ENCODE measurements at regions not wholly inside any gene's neighbourhood (a gene's known extent, or its start where the extent isn't known, plus 50 kb on each side); places are given as distances from the start of the nearest gene placed in this dataset.
A peak's percentile ranks its signal among the peaks of the same experiment; 100 is the strongest.

DNA sequence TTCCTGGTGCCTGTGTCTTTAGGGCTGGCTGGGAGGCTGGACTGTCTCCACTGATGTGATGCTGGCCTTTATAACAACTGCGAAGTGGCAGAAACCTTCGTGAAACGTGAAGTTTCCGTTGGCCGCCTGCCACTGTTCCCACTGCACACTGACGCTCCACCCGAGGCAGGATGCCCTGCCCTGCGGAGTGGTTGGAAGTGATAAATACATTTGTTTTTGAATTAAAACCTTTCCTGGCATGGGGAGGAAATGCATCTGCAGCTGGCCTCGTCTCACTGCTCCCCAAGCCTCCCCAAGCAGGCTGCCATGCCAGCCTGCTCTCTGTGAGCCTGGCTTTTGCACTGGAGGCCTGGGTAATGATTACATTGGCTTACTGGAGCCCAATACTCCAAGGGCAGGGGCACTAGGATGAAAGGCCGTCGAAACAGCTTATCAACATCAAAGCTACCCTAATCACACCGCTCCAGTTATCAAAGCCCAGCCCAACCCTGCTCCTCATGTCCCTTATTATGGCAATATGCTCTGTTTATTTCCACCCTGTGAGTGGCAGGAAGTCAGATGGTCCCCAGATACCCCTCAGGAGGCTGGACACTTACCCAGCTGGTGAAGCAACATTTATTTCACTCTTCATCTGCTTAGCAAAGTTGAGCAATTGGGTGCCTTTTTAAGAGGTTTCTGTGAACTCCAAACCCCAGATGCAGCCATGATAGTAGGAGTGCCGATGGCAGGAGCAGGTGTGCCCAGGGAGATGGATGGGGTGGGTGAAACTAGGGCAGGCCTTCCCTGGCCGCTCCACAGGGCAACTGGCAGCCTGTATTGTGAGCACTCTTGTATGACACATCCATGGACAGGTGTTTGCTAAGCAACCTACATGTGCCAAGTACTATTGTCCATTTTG is 97.4 kb upstream of the ITGA6 start:
- Mint-ChIP-seq H3K36me3 (no peaks in the 10 kb centered on the region), H3K4me3 (no peak overlapping the region), H3K27ac (no peak overlapping the region), H3K4me1 (no peaks in the 10 kb centered on the region), H3K9me3 (ENCODE audit: low read depth) (no peaks in the 10 kb centered on the region), H3K27me3 (no peaks in the 10 kb centered on the region)
- CTCF ChIA-PET: no interaction called here
- ATAC-seq (no peak), DNase-seq (no peak)

DNA sequence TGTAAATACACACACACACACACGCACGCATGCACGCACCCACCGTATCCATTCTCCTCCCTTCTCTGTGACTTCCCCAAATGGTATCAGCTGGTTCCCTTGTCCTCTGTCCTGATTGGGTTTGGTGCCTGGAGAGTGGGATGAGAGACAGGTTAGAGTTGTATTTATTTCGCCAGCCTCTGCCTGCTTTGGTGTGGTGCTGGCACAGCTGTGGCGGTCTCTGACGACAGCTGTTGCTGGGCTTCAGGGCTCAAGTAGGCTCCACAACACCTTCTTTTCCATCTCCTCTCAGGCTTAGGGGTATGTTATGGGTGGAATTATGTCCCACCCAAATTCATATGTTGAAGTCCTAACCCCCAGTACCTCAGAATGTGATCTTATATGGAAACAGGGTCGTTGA is 94.9 kb upstream of the ITGA6 start:
- no peaks in the 10 kb centered on the region for H3K9me3 Mint-ChIP-seq (ENCODE audit: low read depth)
- no peak overlapping the region for H3K4me3 Mint-ChIP-seq
- H3K27me3 Mint-ChIP-seq: peaks cover 4% of the 10 kb centered on the region
- ATAC-seq: no peak
- CTCF ChIA-PET: no interaction called here
- no peaks in the 10 kb centered on the region for H3K36me3 Mint-ChIP-seq
- H3K4me1 Mint-ChIP-seq: no peaks in the 10 kb centered on the region
- no peak overlapping the region for H3K27ac Mint-ChIP-seq
- DNase-seq: no peak

DNA sequence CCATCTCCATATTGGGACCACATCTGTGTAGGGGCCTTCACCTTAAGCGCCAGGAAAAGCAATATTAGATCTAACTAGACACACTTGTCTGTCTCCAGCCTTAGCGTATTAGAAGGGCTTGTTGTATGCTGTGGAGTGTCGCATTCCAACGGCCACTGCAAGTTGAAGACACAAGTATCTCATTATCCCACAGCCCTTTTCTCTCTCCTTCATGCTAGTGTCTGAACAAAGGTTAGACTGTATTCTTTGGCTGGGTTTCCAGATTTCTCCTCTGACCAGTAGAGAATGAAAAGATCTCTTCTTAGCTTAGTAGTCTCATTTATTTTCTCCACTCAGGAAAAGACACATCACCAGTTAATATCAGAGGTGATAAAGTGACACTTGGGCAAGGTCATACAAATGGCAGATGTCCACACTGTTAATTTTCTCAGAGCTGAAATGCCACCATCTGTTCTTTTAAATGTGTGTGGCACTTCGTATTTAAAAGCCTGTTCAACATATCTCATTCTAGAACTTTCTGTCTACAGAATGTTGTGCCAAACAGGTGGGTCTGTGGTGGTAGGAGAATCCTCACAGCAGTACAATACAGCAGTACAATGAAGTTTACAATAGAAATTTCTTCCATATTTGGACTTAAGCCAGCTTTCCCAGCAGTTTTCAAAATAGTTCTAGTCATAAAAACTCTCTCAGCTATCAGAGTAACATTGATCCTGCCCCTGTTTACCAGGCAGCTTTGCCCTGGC is 94.0 kb upstream of the ITGA6 start:
- no peak overlapping the region for H3K27ac Mint-ChIP-seq
- H3K36me3 Mint-ChIP-seq: no peaks in the 10 kb centered on the region
- ATAC-seq (no peak), DNase-seq (no peak)
- no peaks in the 10 kb centered on the region for H3K9me3 Mint-ChIP-seq (ENCODE audit: low read depth)
- peaks cover 4% of the 10 kb centered on the region for H3K27me3 Mint-ChIP-seq
- H3K4me3 Mint-ChIP-seq: no peak overlapping the region
- H3K4me1 Mint-ChIP-seq: no peaks in the 10 kb centered on the region
- CTCF ChIA-PET: no interaction called here

- peaks cover 4% of the 10 kb centered on the region for H3K27me3 Mint-ChIP-seq
- no peaks in the 10 kb centered on the region for H3K4me1 Mint-ChIP-seq
- no peak overlapping the region for H3K27ac Mint-ChIP-seq
- CTCF ChIA-PET: no interaction called here
- H3K9me3 Mint-ChIP-seq (ENCODE audit: low read depth): no peaks in the 10 kb centered on the region
- DNase-seq (no peak), ATAC-seq (no peak)
- H3K36me3 Mint-ChIP-seq: no peaks in the 10 kb centered on the region
- H3K4me3 Mint-ChIP-seq: no peak overlapping the region
These were observed 93.4 kb upstream of the ITGA6 start for GRCh38 chr2:172333978-172334330.

- Mint-ChIP-seq H3K36me3 (no peaks in the 10 kb centered on the region), H3K4me1 (peaks cover 10% of the 10 kb centered on the region), H3K4me3 (no peak overlapping the region), H3K9me3 (ENCODE audit: low read depth) (no peaks in the 10 kb centered on the region), H3K27ac (no peak overlapping the region), H3K27me3 (peaks cover 4% of the 10 kb centered on the region)
- CTCF ChIA-PET: no interaction called here
- no peak for ATAC-seq
- DNase-seq: no peak
These were observed 92.4 kb upstream of the ITGA6 start for GRCh38 chr2:172334988-172335387.

- no peak overlapping the region for H3K4me3 Mint-ChIP-seq
- no peaks in the 10 kb centered on the region for H3K9me3 Mint-ChIP-seq (ENCODE audit: low read depth)
- no peak overlapping the region for H3K27ac Mint-ChIP-seq
- peaks cover 4% of the 10 kb centered on the region for H3K27me3 Mint-ChIP-seq
- CTCF ChIA-PET: no interaction called here
- H3K36me3 Mint-ChIP-seq: peaks cover 1% of the 10 kb centered on the region
- DNase-seq (no peak), ATAC-seq (no peak)
- peaks cover 15% of the 10 kb centered on the region for H3K4me1 Mint-ChIP-seq
These were observed 91.7 kb upstream of the ITGA6 start for GRCh38 chr2:172335736-172336135.

GRCh38 chr2:172336681-172337080 is 90.7 kb upstream of the ITGA6 start:
- no peak for DNase-seq
- no peak overlapping the region for H3K27ac Mint-ChIP-seq
- peaks cover 7% of the 10 kb centered on the region for H3K27me3 Mint-ChIP-seq
- no peaks in the 10 kb centered on the region for H3K9me3 Mint-ChIP-seq (ENCODE audit: low read depth)
- H3K36me3 Mint-ChIP-seq: peaks cover 1% of the 10 kb centered on the region
- H3K4me3 Mint-ChIP-seq: no peak overlapping the region
- ATAC-seq: no peak
- H3K4me1 Mint-ChIP-seq: peaks cover 15% of the 10 kb centered on the region
- CTCF ChIA-PET: interaction anchor here (0.5 kb wide), 1 partner anchor 296 kb away, joined by 3 read pairs; no protein-coding TSS in a partner anchor

GRCh38 chr2:172339371-172340010 is 87.9 kb upstream of the ITGA6 start:
- Mint-ChIP-seq H3K4me1 (peaks cover 15% of the 10 kb centered on the region), H3K9me3 (ENCODE audit: low read depth) (peaks cover 6% of the 10 kb centered on the region), H3K27ac (no peak overlapping the region), H3K4me3 (peak overlapping the region; percentile 40), H3K27me3 (peaks cover 8% of the 10 kb centered on the region), H3K36me3 (peaks cover 1% of the 10 kb centered on the region)
- ATAC-seq (no peak), DNase-seq (no peak)
- CTCF ChIA-PET: interaction anchor here (2.5 kb wide), 1 partner anchor 122 kb away, joined by 11 read pairs; no protein-coding TSS in a partner anchor

GRCh38 chr2:172340394-172340793 is 87.0 kb upstream of the ITGA6 start:
- Mint-ChIP-seq H3K9me3 (ENCODE audit: low read depth) (peaks cover 6% of the 10 kb centered on the region), H3K4me3 (peak overlapping the region; percentile 40), H3K27me3 (peaks cover 8% of the 10 kb centered on the region), H3K4me1 (peaks cover 15% of the 10 kb centered on the region), H3K27ac (no peak overlapping the region), H3K36me3 (peaks cover 3% of the 10 kb centered on the region)
- DNase-seq (no peak), ATAC-seq (no peak)
- CTCF ChIA-PET: interaction anchor here (2.5 kb wide), 1 partner anchor 121 kb away, joined by 11 read pairs; no protein-coding TSS in a partner anchor

GRCh38 chr2:172342078-172342477 is 85.3 kb upstream of the ITGA6 start:
- peaks cover 3% of the 10 kb centered on the region for H3K36me3 Mint-ChIP-seq
- no peak for DNase-seq
- ATAC-seq: no peak
- H3K27ac Mint-ChIP-seq: no peak overlapping the region
- peaks cover 15% of the 10 kb centered on the region for H3K4me1 Mint-ChIP-seq
- peaks cover 13% of the 10 kb centered on the region for H3K27me3 Mint-ChIP-seq
- CTCF ChIA-PET: interaction anchor here (0.9 kb wide), 1 partner anchor 124 kb away, joined by 3 read pairs; no protein-coding TSS in a partner anchor
- peaks cover 8% of the 10 kb centered on the region for H3K9me3 Mint-ChIP-seq (ENCODE audit: low read depth)
- H3K4me3 Mint-ChIP-seq: no peak overlapping the region

DNA sequence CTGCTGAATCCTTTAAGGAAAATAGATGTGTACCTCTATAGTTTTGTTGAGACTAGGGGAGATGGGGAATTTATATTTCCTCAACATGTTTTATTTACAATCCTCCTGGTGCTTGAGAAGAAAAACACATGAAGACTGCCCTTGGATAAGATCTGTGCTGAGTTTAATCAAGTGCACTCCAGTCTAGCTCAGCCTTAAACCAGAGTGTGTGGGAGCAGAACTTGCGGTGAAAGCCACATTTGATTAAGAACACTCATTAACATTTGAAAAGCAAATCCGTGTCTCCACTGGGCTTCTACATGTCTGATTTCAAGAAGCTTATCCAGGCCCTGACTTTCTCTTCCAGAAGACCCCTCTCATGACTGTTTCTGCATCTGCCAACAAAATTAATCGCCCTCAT is 84.8 kb upstream of the ITGA6 start:
- CTCF ChIA-PET: no interaction called here
- Mint-ChIP-seq H3K27ac (no peak overlapping the region), H3K9me3 (ENCODE audit: low read depth) (peaks cover 8% of the 10 kb centered on the region), H3K36me3 (peaks cover 3% of the 10 kb centered on the region), H3K4me3 (no peak overlapping the region), H3K27me3 (peaks cover 15% of the 10 kb centered on the region), H3K4me1 (peaks cover 15% of the 10 kb centered on the region)
- ATAC-seq: no peak
- DNase-seq: no peak

GRCh38 chr2:172344159-172344558 is 83.2 kb upstream of the ITGA6 start:
- Mint-ChIP-seq H3K4me1 (peaks cover 13% of the 10 kb centered on the region), H3K36me3 (peaks cover 3% of the 10 kb centered on the region), H3K4me3 (no peak overlapping the region), H3K27ac (no peak overlapping the region), H3K27me3 (peaks cover 19% of the 10 kb centered on the region), H3K9me3 (ENCODE audit: low read depth) (peaks cover 8% of the 10 kb centered on the region)
- ATAC-seq (no peak), DNase-seq (no peak)
- CTCF ChIA-PET: no interaction called here

GRCh38 chr2:172345956-172346555 is 81.3 kb upstream of the ITGA6 start:
- no peaks in the 10 kb centered on the region for H3K4me1 Mint-ChIP-seq
- peaks cover 21% of the 10 kb centered on the region for H3K27me3 Mint-ChIP-seq
- H3K36me3 Mint-ChIP-seq: peaks cover 1% of the 10 kb centered on the region

More at GRCh38 chr2:172345956-172346555, 81.3 kb upstream of the ITGA6 start:
- ATAC-seq (no peak), DNase-seq (no peak)
- no peak overlapping the region for H3K4me3 Mint-ChIP-seq
- H3K9me3 Mint-ChIP-seq (ENCODE audit: low read depth): peaks cover 8% of the 10 kb centered on the region
- CTCF ChIA-PET: no interaction called here
- H3K27ac Mint-ChIP-seq: no peak overlapping the region
